ENCODE measurements at regions not wholly inside any gene's neighbourhood (a gene's known extent, or its start where the extent isn't known, plus 50 kb on each side); places are given as distances from the start of the nearest gene placed in this dataset.

DNA sequence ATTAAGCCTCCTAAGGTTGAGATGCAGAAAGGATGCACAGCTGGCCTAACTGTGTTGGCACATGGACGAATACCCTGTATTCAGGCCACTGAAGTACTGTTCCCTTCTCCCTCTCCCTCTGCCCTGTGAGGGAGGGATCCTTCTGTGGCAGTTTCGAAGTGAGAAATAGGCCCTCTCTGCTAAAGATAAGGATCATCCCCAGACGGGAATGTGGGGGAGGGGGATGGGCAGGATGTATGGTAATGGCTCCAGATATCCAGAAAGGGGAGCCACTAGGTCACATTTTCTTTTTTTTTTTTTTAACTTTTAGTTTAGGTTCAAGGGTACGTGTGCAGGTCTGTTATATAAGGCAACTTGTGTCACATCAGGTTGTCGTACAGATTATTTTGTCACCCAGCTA lies 463.1 kb downstream of the TBL1XR1 start:
- TF ChIP-seq, protein P1, sequence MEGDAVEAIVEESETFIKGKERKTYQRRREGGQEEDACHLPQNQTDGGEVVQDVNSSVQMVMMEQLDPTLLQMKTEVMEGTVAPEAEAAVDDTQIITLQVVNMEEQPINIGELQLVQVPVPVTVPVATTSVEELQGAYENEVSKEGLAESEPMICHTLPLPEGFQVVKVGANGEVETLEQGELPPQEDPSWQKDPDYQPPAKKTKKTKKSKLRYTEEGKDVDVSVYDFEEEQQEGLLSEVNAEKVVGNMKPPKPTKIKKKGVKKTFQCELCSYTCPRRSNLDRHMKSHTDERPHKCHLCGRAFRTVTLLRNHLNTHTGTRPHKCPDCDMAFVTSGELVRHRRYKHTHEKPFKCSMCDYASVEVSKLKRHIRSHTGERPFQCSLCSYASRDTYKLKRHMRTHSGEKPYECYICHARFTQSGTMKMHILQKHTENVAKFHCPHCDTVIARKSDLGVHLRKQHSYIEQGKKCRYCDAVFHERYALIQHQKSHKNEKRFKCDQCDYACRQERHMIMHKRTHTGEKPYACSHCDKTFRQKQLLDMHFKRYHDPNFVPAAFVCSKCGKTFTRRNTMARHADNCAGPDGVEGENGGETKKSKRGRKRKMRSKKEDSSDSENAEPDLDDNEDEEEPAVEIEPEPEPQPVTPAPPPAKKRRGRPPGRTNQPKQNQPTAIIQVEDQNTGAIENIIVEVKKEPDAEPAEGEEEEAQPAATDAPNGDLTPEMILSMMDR (conservative IDR thresholded peaks at IDR 0.05; ENCODE audit: low read depth, low read length) = no peak
- no peak for DNase-seq (ENCODE audit: low read depth)

DNA sequence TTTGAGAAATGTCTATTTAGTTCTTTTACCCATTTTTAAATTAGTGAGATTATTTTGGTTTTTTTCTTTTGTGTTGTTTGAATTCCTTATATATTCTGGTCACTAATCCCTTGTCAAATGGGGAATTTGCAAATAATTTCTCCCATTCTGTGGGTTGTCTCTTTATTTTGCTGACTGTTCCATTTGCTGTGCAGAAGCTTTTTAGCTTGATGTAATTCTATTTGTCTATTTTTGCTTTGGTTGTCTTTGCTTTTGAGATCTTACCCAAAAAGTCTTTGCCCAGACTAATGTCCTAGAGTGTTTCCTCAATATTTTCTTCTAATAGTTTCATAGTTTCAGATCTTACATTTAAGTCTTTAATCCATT lies 472.9 kb downstream of the TBL1XR1 start:
- no peak for DNase-seq (ENCODE audit: low read depth)
- TF ChIP-seq, protein P1 (conservative IDR thresholded peaks at IDR 0.05; ENCODE audit: low read depth, low read length) = no peak
- no peak overlapping the region for H3K4me3 ChIP-seq (ENCODE audit: low read depth, low read length)

More for the DNA sequence above, 463.1 kb downstream of the TBL1XR1 start:
- H3K4me3 ChIP-seq (ENCODE audit: low read depth, low read length) = no peak overlapping the region

DNA sequence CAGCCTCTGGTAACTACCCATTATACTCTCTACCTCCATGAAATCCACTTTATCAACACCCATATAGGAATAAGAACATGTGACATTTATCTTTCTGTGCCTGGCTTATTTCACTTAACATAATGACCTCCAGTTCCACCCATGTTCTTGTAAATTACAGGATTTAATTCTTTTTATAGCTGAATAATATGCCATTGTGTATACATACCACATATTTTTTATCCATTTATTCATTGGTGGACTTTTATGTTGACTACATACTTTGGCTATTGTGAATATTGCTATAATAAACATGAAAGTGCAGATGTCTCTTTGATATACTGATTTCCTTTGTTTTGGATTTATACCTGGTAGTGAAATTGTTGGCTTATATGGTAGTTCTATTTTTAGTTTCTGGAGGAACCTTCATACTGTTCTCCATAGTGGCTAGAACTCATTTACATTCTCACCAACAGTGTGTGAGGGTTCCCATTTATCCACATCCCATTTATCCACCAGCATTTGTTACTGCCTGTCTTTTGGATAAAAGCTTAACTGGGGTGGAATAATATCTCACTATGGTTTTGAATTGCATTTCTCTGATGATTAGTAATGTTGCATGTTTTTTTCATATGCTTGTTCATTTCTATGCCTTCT lies 473.4 kb downstream of the TBL1XR1 start:
- TF ChIP-seq, protein P1 (conservative IDR thresholded peaks at IDR 0.05; ENCODE audit: low read depth, low read length) = no peak
- DNase-seq (ENCODE audit: low read depth) = no peak
- H3K4me3 ChIP-seq (ENCODE audit: low read depth, low read length) = no peak overlapping the region

DNA sequence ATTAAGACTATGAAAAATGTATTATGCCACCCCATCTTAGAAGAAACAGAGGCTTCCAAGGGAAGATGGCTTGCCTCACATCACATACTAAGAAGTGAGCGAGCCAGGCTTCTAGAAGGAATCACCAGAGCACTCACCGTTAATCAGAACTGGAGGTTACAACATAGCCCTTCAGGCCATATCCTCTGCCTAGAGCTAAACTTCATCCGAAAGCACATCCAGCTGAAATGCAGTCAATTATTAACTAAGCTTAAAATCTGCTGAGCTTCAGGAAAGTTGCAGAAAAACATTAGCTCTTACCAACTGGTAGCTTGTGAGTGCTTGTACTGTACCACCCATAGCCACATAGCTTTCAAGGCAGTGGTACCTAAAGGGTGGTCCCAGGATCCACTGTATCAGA lies 483.2 kb downstream of the TBL1XR1 start:
- peak; percentile 22 for DNase-seq (ENCODE audit: low read depth)

DNA sequence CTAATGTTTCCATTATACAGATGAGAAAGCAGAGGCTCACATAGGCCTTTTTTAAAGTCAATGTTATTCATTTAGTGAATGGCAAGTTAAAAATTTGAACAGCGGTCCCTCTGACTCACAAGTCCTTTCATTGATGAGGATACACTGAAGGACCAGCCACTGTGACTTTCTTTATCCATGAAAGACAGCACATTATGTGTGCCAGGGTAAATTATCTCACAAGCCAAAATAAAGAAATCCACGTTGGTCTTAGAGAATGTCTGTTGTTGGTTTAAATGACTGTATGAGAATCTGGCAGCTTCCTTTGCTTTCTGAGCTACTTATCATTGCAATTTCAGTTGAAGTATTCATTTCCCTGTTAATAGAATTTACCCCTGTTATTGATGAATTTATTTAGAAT lies 485.1 kb downstream of the TBL1XR1 start:
- no peak overlapping the region for H3K4me3 ChIP-seq (ENCODE audit: low read depth, low read length)
- TF ChIP-seq, protein P1 (conservative IDR thresholded peaks at IDR 0.05; ENCODE audit: low read depth, low read length) = no peak
- no peak for DNase-seq (ENCODE audit: low read depth)

More for the DNA sequence above, 483.2 kb downstream of the TBL1XR1 start:
- no peak overlapping the region for H3K4me3 ChIP-seq (ENCODE audit: low read depth, low read length)
- TF ChIP-seq, protein P1 (conservative IDR thresholded peaks at IDR 0.05; ENCODE audit: low read depth, low read length) = no peak

DNA sequence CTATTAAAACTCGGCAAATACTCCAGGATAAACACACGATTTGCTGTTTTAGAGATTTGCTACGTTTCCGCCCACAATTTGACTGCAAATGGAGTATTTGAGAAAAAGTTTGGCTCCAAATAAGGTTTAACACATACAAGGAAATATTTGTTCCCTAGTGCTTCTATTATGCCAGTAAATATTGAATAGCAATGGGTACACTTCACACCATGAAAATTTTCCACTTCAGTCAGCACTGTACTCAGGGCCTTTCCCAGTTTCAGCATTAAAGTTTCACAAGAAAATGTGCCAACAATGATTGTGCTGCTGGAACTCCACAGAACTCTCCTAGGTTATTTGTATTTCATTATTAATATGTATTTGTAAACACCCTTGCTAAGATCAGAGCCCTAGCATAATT lies 498.0 kb downstream of the TBL1XR1 start:
- TF ChIP-seq, protein P1 (conservative IDR thresholded peaks at IDR 0.05; ENCODE audit: low read depth, low read length) = no peak
- no peak for DNase-seq (ENCODE audit: low read depth)
- no peak overlapping the region for H3K4me3 ChIP-seq (ENCODE audit: low read depth, low read length)

DNA sequence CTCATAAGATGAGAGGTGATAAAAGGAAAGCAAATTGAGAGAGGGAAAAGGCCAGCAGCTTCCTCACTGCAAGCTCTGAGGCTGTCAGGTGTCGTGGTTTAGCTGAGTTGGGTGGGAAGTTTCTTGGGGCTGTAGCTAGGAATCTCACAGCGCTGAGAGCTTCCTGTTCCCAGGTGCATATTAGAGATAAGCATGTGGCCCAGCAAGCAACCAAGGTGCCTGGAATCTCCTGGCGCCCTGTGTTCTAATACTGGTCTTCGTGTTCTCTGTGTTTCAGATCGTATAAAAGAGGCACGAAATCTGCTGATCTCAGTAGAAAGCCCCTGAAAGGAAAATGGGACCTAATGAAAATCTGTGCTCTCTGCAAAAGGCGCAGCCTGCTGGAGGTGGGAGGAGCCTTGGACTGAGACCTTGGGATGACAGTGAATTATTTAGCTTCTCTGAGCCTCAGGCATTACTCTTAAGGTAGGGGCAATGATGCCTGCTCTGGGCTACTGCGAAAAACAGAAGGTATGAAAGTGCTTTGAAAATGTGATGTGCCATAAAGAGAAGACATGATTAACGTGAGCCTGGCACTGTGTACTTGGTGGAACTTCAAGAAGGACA lies 499.9 kb downstream of the TBL1XR1 start:
- TF ChIP-seq, protein P1 (conservative IDR thresholded peaks at IDR 0.05; ENCODE audit: low read depth, low read length) = no peak
- no peak overlapping the region for H3K4me3 ChIP-seq (ENCODE audit: low read depth, low read length)
- DNase-seq (ENCODE audit: low read depth) = no peak
